ENCODE measurements at regions not wholly inside any gene's neighbourhood (a gene's known extent, or its start where the extent isn't known, plus 50 kb on each side); places are given as distances from the start of the nearest gene placed in this dataset.

GRCh38 chr6:104284872-104285271 is 574.8 kb downstream of the HACE1 start:
- H3F3A ChIP-seq (ENCODE audit: low read length, unreplicated experiment): no peaks in the 10 kb centered on the region
- intact Hi-C loops (cut with micrococcal nuclease): no loop called here
- no TSS peak for BruUV-seq (replicated peaks)

GRCh38 chr6:104282581-104282980 is 577.1 kb downstream of the HACE1 start:
- Histone ChIP-seq H3K27ac (ENCODE audit: low read length) (no peak overlapping the region), H3K9me3 (ENCODE audit: low read length) (no peaks in the 10 kb centered on the region), H3K4me1 (ENCODE audit: insufficient read depth, low read length) (no peaks in the 10 kb centered on the region), H3K79me2 (ENCODE audit: low read length) (no peaks in the 10 kb centered on the region), H4K20me1 (ENCODE audit: low read length) (no peaks in the 10 kb centered on the region), H3K27me3 (ENCODE audit: low read length) (no peaks in the 10 kb centered on the region), H3F3A (ENCODE audit: low read length, unreplicated experiment) (no peaks in the 10 kb centered on the region), H3K4me2 (ENCODE audit: low read length) (no peak overlapping the region), H3K9me2 (replicated peaks; ENCODE audit: low read length) (no peaks in the 10 kb centered on the region), H3K9ac (ENCODE audit: low read length) (no peak overlapping the region), H3K4me3 (ENCODE audit: low read length) (no peak overlapping the region), H3K36me3 (ENCODE audit: low read depth, low read length) (no peaks in the 10 kb centered on the region), H2AFZ (ENCODE audit: low read length) (no peak overlapping the region)
- TF ChIP-seq EZH2phosphoT487 (IDR thresholded peaks at IDR 0.05; ENCODE audit: borderline replicate concordance, low read length) (no peak), CTCF (conservative IDR thresholded peaks at IDR 0.05; ENCODE audit: low read depth, low read length) (no peak), EZH2 (IDR thresholded peaks at IDR 0.05; ENCODE audit: low read length, unreplicated experiment) (no peak)
- no TSS peak for BruUV-seq (replicated peaks)
- CTCF ChIA-PET: no interaction called here
- no peak for DNase-seq
- POLR2A ChIA-PET (ENCODE audit: unreplicated experiment): no interaction called here
- ATAC-seq: no peak
- intact Hi-C loops (cut with micrococcal nuclease): no loop called here

More at GRCh38 chr6:104284872-104285271, 574.8 kb downstream of the HACE1 start:
- H3K27me3 ChIP-seq (ENCODE audit: low read length): no peaks in the 10 kb centered on the region
- POLR2A ChIA-PET (ENCODE audit: unreplicated experiment): no interaction called here
- no peaks in the 10 kb centered on the region for H4K20me1 ChIP-seq (ENCODE audit: low read length)
- no peaks in the 10 kb centered on the region for H3K79me2 ChIP-seq (ENCODE audit: low read length)
- H3K27ac ChIP-seq (ENCODE audit: low read length): no peak overlapping the region
- no peaks in the 10 kb centered on the region for H3K36me3 ChIP-seq (ENCODE audit: low read depth, low read length)
- H2AFZ ChIP-seq (ENCODE audit: low read length): no peak overlapping the region
- H3K9me2 ChIP-seq (replicated peaks; ENCODE audit: low read length): no peaks in the 10 kb centered on the region
- no peak overlapping the region for H3K4me3 ChIP-seq (ENCODE audit: low read length)
- ATAC-seq: no peak
- H3K9ac ChIP-seq (ENCODE audit: low read length): no peak overlapping the region
- CTCF ChIA-PET: no interaction called here
- TF ChIP-seq EZH2phosphoT487 (IDR thresholded peaks at IDR 0.05; ENCODE audit: borderline replicate concordance, low read length) (no peak), CTCF (conservative IDR thresholded peaks at IDR 0.05; ENCODE audit: low read depth, low read length) (no peak), EZH2 (IDR thresholded peaks at IDR 0.05; ENCODE audit: low read length, unreplicated experiment) (no peak)
- H3K4me2 ChIP-seq (ENCODE audit: low read length): no peak overlapping the region
- no peaks in the 10 kb centered on the region for H3K9me3 ChIP-seq (ENCODE audit: low read length)
- no peaks in the 10 kb centered on the region for H3K4me1 ChIP-seq (ENCODE audit: insufficient read depth, low read length)
- DNase-seq: no peak

GRCh38 chr6:104281370-104281769 is 578.3 kb downstream of the HACE1 start:
- Histone ChIP-seq H2AFZ (ENCODE audit: low read length) (no peak overlapping the region), H3K4me3 (ENCODE audit: low read length) (no peak overlapping the region), H3K9me2 (replicated peaks; ENCODE audit: low read length) (no peaks in the 10 kb centered on the region), H3F3A (ENCODE audit: low read length, unreplicated experiment) (no peaks in the 10 kb centered on the region), H3K36me3 (ENCODE audit: low read depth, low read length) (no peaks in the 10 kb centered on the region), H3K9me3 (ENCODE audit: low read length) (no peaks in the 10 kb centered on the region), H3K27ac (ENCODE audit: low read length) (no peak overlapping the region), H3K27me3 (ENCODE audit: low read length) (no peaks in the 10 kb centered on the region), H3K4me1 (ENCODE audit: insufficient read depth, low read length) (no peaks in the 10 kb centered on the region), H3K9ac (ENCODE audit: low read length) (no peak overlapping the region), H3K4me2 (ENCODE audit: low read length) (no peak overlapping the region), H4K20me1 (ENCODE audit: low read length) (no peaks in the 10 kb centered on the region), H3K79me2 (ENCODE audit: low read length) (no peaks in the 10 kb centered on the region)
- POLR2A ChIA-PET (ENCODE audit: unreplicated experiment): no interaction called here
- intact Hi-C loops (cut with micrococcal nuclease): no loop called here
- DNase-seq (peak; percentile 5), ATAC-seq (no peak)
- CTCF ChIA-PET: no interaction called here
- no TSS peak for BruUV-seq (replicated peaks)
- no peak for TF ChIP-seq EZH2phosphoT487 (IDR thresholded peaks at IDR 0.05; ENCODE audit: borderline replicate concordance, low read length)
- TF ChIP-seq CTCF (conservative IDR thresholded peaks at IDR 0.05; ENCODE audit: low read depth, low read length): peak; percentile 28; the same call in 1 of the 2 replicates

Measured in PC-3 (cell line).